ENCODE measurements at regions not wholly inside any gene's neighbourhood (a gene's known extent, or its start where the extent isn't known, plus 50 kb on each side); places are given as distances from the start of the nearest gene placed in this dataset.
"Not testable (repeated sequence)": the region's sequence is repeated elsewhere in the genome, so short reads cannot be mapped to it uniquely, and the experiment has no call there.

- not testable (repeated sequence) for DNase-seq (ENCODE audit: extremely low read depth, low read depth)
These were observed 5399.5 kb upstream of the TPTE start for GRCh38 chr21:5121849-5122248.

- not testable (repeated sequence) for DNase-seq (ENCODE audit: extremely low read depth, low read depth)
These were observed 5397.7 kb upstream of the TPTE start for GRCh38 chr21:5123655-5124054.

GRCh38 chr21:5128261-5128660 lies 5393.1 kb upstream of the TPTE start:
- DNase-seq (ENCODE audit: extremely low read depth, low read depth): peak; percentile 81

- DNase-seq (ENCODE audit: extremely low read depth, low read depth): not testable (repeated sequence)
These were observed 5387.6 kb upstream of the TPTE start for GRCh38 chr21:5133824-5134223.

GRCh38 chr21:5136406-5136805 lies 5385.0 kb upstream of the TPTE start:
- DNase-seq (ENCODE audit: extremely low read depth, low read depth): not testable (repeated sequence)

GRCh38 chr21:5137006-5137405 lies 5384.4 kb upstream of the TPTE start:
- DNase-seq (ENCODE audit: extremely low read depth, low read depth): not testable (repeated sequence)

GRCh38 chr21:5138687-5139086 lies 5382.7 kb upstream of the TPTE start:
- DNase-seq (ENCODE audit: extremely low read depth, low read depth): not testable (repeated sequence)

- not testable (repeated sequence) for DNase-seq (ENCODE audit: extremely low read depth, low read depth)
These were observed 5381.9 kb upstream of the TPTE start for GRCh38 chr21:5139528-5139927.

GRCh38 chr21:5143011-5143410 lies 5378.4 kb upstream of the TPTE start:
- DNase-seq (ENCODE audit: extremely low read depth, low read depth): not testable (repeated sequence)

GRCh38 chr21:5144731-5145130 lies 5376.7 kb upstream of the TPTE start:
- not testable (repeated sequence) for DNase-seq (ENCODE audit: extremely low read depth, low read depth)

- DNase-seq (ENCODE audit: extremely low read depth, low read depth): not testable (repeated sequence)
These were observed 5373.7 kb upstream of the TPTE start for GRCh38 chr21:5147685-5148084.

- DNase-seq (ENCODE audit: extremely low read depth, low read depth): not testable (repeated sequence)
These were observed 5372.2 kb upstream of the TPTE start for GRCh38 chr21:5149222-5149621.

GRCh38 chr21:5153842-5154640 lies 5367.3 kb upstream of the TPTE start:
- DNase-seq (ENCODE audit: extremely low read depth, low read depth): not testable (repeated sequence)

GRCh38 chr21:5154641-5154982 lies 5366.8 kb upstream of the TPTE start:
- peak; percentile 63 for DNase-seq (ENCODE audit: extremely low read depth, low read depth)

- DNase-seq (ENCODE audit: extremely low read depth, low read depth): not testable (repeated sequence)
These were observed 5358.4 kb upstream of the TPTE start for GRCh38 chr21:5162693-5163574.

- not testable (repeated sequence) for DNase-seq (ENCODE audit: extremely low read depth, low read depth)
These were observed 5355.6 kb upstream of the TPTE start for GRCh38 chr21:5165829-5166228.
